HFF-Myc (cell line): ENCODE measurements at regions not wholly inside any gene's neighbourhood (a gene's known extent, or its start where the extent isn't known, plus 50 kb on each side); places are given as distances from the start of the nearest gene placed in this dataset.

Experiments
- DNase-seq: peaks from one replicate; pipeline ENCODE4 v3.0.0-alpha.2; 2011; ENCODE audit warnings: low read depth; ENCODE audit errors: extremely low read depth
- H3K4me3 ChIP-seq: replicated peaks from 2 replicates; pipeline ENCODE4 v1.5.1; 2011; ENCODE audit warnings: low read depth, mild to moderate bottlenecking, control low read depth, low read length
- TF ChIP-seq, protein P1 (sequence below): IDR thresholded peaks from 2 replicates; pipeline ENCODE4 v1.5.1; 2012; ENCODE audit warnings: mild to moderate bottlenecking, low read depth, low read length, control low read depth; ENCODE audit errors: missing control alignments

DNA sequence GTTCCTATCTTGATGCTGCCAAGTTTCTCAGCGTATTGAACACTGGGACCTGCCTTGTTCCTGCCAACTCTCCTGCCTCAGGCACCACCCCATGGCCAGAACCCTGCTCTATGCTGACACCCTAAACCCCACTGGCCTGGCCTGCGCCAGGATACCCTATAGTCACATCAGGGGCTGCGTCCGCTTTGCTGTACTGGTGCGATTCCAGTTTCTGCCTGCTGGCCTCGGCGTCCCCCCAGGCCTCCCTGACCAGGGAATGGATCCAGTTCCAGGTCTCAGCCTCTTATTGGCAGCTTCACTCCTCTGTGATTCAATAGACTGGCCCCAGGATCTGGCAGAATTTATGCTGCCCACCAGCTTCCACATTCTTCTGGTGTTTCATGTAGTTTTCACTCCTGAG, 55.0 kb downstream of the GPR6 start:
- TF ChIP-seq, protein P1, sequence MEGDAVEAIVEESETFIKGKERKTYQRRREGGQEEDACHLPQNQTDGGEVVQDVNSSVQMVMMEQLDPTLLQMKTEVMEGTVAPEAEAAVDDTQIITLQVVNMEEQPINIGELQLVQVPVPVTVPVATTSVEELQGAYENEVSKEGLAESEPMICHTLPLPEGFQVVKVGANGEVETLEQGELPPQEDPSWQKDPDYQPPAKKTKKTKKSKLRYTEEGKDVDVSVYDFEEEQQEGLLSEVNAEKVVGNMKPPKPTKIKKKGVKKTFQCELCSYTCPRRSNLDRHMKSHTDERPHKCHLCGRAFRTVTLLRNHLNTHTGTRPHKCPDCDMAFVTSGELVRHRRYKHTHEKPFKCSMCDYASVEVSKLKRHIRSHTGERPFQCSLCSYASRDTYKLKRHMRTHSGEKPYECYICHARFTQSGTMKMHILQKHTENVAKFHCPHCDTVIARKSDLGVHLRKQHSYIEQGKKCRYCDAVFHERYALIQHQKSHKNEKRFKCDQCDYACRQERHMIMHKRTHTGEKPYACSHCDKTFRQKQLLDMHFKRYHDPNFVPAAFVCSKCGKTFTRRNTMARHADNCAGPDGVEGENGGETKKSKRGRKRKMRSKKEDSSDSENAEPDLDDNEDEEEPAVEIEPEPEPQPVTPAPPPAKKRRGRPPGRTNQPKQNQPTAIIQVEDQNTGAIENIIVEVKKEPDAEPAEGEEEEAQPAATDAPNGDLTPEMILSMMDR, result no peak

DNA sequence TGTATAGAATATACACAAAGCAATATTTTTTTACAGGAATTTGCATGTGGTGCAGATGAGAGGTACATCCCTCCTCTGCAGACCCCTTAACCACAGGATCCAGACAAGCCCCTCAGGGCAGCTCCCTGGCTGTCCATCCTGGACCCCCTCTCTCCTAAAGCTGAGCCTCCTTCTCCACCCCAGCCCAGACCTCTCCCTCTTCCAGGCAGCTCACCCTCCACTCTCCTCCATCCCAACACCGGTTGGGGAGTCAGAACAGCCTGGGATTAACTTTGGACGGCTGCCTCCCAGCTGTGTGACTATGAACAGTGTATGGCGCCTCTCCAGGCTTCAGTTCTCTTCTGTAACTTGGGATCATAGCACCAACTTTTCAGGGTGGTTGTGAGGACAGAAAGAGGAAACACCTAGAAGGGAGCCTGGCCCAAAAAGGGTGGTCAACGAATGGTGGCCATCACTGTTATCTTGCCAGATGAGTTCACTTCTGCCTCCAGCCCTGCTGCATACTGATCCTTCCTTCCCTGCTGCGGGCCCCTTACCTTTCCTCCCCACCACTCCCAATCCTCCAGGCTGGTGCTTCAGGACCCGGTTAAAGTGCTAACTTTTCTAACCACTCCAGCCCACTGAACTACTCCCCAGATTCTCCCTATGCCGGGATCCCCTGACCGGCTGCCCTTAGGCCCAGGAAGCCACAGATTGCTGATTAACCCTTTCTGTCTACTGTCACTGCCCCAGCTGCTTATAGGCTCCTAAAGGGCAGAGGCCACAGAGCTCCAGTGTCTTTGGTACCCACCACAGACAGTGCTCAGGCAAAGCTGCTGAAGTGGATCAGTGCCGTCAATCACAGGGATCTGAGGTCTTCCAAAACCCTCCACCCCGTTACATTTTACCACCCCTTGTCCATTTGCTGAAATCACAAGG, 55.9 kb downstream of the GPR6 start:
- TF ChIP-seq, protein P1, result no peak
- no peak for DNase-seq
- no peak overlapping the region for H3K4me3 ChIP-seq

More for the DNA sequence above, 55.0 kb downstream of the GPR6 start:
- DNase-seq, result no peak
- no peak overlapping the region for H3K4me3 ChIP-seq

DNA sequence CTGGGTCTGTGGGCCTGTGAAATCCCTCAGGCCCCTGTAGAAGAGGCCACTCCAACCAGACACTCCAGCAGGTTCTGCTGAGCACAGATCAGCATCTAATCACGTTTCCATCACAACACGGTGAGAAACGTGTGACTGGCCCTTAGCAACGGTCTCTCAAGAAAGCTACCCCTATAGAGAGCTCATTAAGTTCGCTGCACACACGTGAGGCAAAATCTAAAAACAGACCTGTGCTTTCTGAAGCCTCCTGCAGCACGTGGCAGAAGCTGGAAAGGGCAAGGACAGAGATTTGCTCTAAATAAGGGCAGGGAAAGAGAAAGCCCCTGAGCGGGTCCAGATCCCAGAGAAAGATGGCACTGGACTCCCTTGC, 56.5 kb downstream of the GPR6 start:
- H3K4me3 ChIP-seq, result no peak overlapping the region
- no peak for DNase-seq
- TF ChIP-seq, protein P1, result no peak

DNA sequence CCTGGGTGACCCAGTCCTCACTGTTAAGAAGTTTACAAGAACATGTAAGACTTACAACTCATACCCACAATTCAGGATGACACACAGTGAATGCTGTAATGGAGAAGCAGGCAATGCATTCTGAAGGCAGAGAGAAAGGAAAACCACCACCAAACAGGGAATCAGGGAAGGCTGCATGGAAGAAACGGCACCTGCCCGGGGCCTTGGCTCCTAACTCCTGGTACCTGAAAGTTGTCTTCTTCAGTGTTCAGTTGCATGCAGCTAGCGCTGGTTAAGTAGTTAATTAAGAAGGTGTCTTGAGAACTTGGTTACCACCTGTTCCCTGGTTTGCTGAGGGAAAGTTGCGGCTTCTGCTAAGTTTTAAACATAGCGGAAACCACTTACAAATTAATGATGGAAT, 57.2 kb downstream of the GPR6 start:
- TF ChIP-seq, protein P1, result no peak
- DNase-seq, result no peak
- H3K4me3 ChIP-seq, result no peak overlapping the region

DNA sequence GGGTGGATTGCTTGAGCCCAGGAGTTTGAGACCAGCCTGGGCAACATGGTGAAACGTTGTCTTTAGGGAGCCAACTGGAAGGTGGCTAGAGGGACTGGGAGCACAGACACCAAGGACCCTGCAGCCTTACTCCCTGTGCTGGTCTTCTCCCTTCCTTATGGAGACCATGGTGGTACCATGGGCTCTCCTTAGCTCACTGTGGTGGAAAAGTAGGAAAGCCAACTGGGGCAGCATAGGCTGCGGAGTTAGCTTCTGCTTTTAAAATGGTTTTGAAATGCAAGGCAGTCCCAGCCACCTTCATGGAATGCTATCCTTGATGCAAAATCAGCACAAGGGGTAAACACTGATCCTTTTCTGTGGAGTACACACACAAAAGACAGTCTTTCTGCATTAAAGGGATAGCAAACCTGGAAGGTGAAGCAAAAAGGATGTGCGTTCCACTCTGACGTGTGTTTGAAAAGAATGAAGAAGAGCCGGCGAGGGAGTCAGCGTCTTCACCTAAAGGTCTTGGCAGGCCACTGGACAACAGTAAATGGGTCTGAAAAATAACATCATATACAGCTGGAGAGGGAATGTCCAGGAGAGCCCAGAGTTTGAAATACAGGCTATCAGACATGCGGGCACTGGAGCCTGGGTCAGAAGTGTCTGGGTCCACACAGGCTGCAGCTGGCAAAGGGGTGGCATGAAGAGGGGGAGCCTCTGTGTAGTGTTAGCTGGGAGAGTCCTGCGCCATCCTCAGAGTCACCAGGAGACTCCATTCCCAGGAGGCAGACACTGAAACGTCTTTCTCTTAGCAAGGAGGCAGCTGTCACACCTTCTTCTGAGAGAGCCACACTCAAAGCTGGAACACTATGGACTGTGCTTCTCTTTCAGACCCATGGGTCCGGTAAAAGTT, 58.5 kb downstream of the GPR6 start:
- DNase-seq, result no peak
- no peak overlapping the region for H3K4me3 ChIP-seq

DNA sequence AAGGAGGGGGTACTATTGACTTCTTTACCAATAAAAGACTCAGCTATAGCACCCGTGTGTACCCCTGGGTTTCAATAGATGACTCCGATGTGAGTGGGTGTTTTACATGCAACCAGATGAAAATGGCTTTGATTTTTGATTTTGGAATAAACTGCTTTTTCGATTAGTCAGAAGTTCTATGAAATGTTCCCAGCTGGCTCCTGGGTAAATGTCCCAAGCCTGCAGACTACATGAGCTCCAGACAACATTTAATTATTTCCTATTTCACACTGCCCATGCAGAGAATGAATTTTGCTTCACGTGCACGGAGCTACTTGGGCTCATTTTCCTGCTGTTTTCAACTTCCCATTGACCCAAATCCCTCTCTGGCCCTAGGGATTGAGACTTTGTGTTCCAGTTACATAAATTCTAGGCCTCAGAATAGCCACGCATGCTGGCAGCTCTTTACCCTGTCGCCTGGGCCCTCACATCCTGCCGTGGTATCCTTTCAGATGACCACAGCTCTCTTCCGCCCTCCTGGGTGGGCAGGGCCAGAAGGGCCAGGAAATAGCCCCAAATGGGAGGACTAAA, 59.7 kb downstream of the GPR6 start:
- TF ChIP-seq, protein P1, result no peak
- DNase-seq, result no peak
- H3K4me3 ChIP-seq, result no peak overlapping the region

More for the DNA sequence above, 58.5 kb downstream of the GPR6 start:
- TF ChIP-seq, protein P1, result no peak
